Loucy (cell line): ENCODE measurements at regions not wholly inside any gene's neighbourhood (a gene's known extent, or its start where the extent isn't known, plus 50 kb on each side); places are given as distances from the start of the nearest gene placed in this dataset.

Experiments used
- H2AFZ ChIP-seq: fragments of 200-600 bp; sonication (generic); 2 replicates; pipeline ENCODE4 v1.6.0; 2016; ENCODE audit warnings: antibody characterized with exemption, mild to moderate bottlenecking, low read length, moderate library complexity
- H3F3A ChIP-seq: fragments of 200-600 bp; 2 replicates; pipeline ENCODE4 v1.6.0; 2016; ENCODE audit warnings: antibody characterized with exemption, low read depth, mild to moderate bottlenecking
- H3K27me3 ChIP-seq: fragments of 200-600 bp; sonication (generic); 2 replicates; pipeline ENCODE4 v1.6.1; 2014; ENCODE audit warnings: low read length, mild to moderate bottlenecking; ENCODE audit not compliant: insufficient read depth, poor library complexity, severe bottlenecking
- H3K36me3 ChIP-seq: fragments of 200-600 bp; sonication (generic); 2 replicates; pipeline ENCODE4 v1.6.1; 2016; ENCODE audit warnings: low read length; ENCODE audit not compliant: insufficient read depth
- H3K4me1 ChIP-seq: fragments of 200-600 bp; sonication (generic); 2 replicates; pipeline ENCODE4 v1.5.1; 2014; ENCODE audit warnings: low read length, mild to moderate bottlenecking; ENCODE audit not compliant: insufficient read depth, poor library complexity, severe bottlenecking
- H3K4me2 ChIP-seq: fragments of 200-600 bp; sonication (generic); 2 replicates; pipeline ENCODE4 v1.6.0; 2014; ENCODE audit warnings: antibody characterized with exemption, low read length, low read depth, mild to moderate bottlenecking; ENCODE audit not compliant: poor library complexity, severe bottlenecking
- H3K4me3 ChIP-seq: fragments of 200-600 bp; sonication (generic); 2 replicates; pipeline ENCODE4 v1.5.1; 2014; ENCODE audit warnings: low read length, mild to moderate bottlenecking, mixed read lengths; ENCODE audit not compliant: poor library complexity, severe bottlenecking
- H3K79me2 ChIP-seq: fragments of 200-600 bp; sonication (generic); 2 replicates; pipeline ENCODE4 v1.6.1; 2014; ENCODE audit warnings: low read length; ENCODE audit not compliant: insufficient read depth
- H3K9ac ChIP-seq: fragments of 200-600 bp; sonication (generic); 2 replicates; pipeline ENCODE4 v1.6.0; 2014; ENCODE audit warnings: mild to moderate bottlenecking, low read depth, low read length, moderate library complexity; ENCODE audit not compliant: poor library complexity, severe bottlenecking
- H3K9me2 ChIP-seq: fragments of 200-600 bp; sonication (generic); replicated peaks from 2 replicates; pipeline ENCODE4 v1.6.1; 2016; ENCODE audit warnings: low read depth, low read length, mixed read lengths
- H3K9me3 ChIP-seq: fragments of 200-600 bp; sonication (generic); 2 replicates; pipeline ENCODE4 v1.6.1; 2014; ENCODE audit warnings: mild to moderate bottlenecking, antibody characterized with exemption, low read length, low read depth; ENCODE audit not compliant: insufficient read depth
- H4K20me1 ChIP-seq: fragments of 200-600 bp; sonication (generic); 2 replicates; pipeline ENCODE4 v1.6.0; 2014; ENCODE audit warnings: antibody characterized with exemption, low read length, mild to moderate bottlenecking; ENCODE audit not compliant: insufficient read depth, poor library complexity, severe bottlenecking
- CTCF ChIP-seq: fragments of 200-600 bp; sonication (generic); conservative IDR thresholded peaks from 2 replicates; pipeline ENCODE4 v1.5.1; 2014; ENCODE audit warnings: mild to moderate bottlenecking, antibody characterized with exemption, low read length
- EZH2phosphoT487 ChIP-seq: fragments of 200-600 bp; IDR thresholded peaks from 2 replicates; pipeline ENCODE4 v1.6.1; 2018; ENCODE audit warnings: antibody characterized with exemption, mild to moderate bottlenecking, moderate library complexity, borderline replicate concordance

GRCh38 chr3:148204131-148204530 is 493.6 kb upstream of the AGTR1 start:
- Histone ChIP-seq H3K27me3 (no peaks in the 10 kb centered on the region), H3K4me2 (no peak overlapping the region), H3K36me3 (no peaks in the 10 kb centered on the region), H3K9me2 (no peaks in the 10 kb centered on the region), H3K9me3 (no peaks in the 10 kb centered on the region), H3K9ac (no peak overlapping the region), H4K20me1 (no peaks in the 10 kb centered on the region), H3K4me3 (no peak overlapping the region), H3K79me2 (no peaks in the 10 kb centered on the region), H3F3A (no peaks in the 10 kb centered on the region), H3K4me1 (no peaks in the 10 kb centered on the region), H2AFZ (no peak overlapping the region)
- TF ChIP-seq CTCF (no peak), EZH2phosphoT487 (no peak)

- H3K9ac ChIP-seq, result no peak overlapping the region
- no peaks in the 10 kb centered on the region for H3K79me2 ChIP-seq
- no peaks in the 10 kb centered on the region for H3K9me2 ChIP-seq
- no peak overlapping the region for H3K4me3 ChIP-seq
- no peak overlapping the region for H2AFZ ChIP-seq
- no peaks in the 10 kb centered on the region for H3K4me1 ChIP-seq
- H3K36me3 ChIP-seq, result no peaks in the 10 kb centered on the region
- no peak overlapping the region for H3K4me2 ChIP-seq
- H3K9me3 ChIP-seq, result no peaks in the 10 kb centered on the region
- no peaks in the 10 kb centered on the region for H3F3A ChIP-seq
- no peak for TF ChIP-seq CTCF
- TF ChIP-seq EZH2phosphoT487, result no peak
- H3K27me3 ChIP-seq, result no peaks in the 10 kb centered on the region
- H4K20me1 ChIP-seq, result no peaks in the 10 kb centered on the region
Observed at GRCh38 chr3:148205977-148206376, 491.7 kb upstream of the AGTR1 start.

GRCh38 chr3:148206446-148206845 is 491.3 kb upstream of the AGTR1 start:
- H3K4me3 ChIP-seq, result no peak overlapping the region
- no peaks in the 10 kb centered on the region for H3K4me1 ChIP-seq
- no peaks in the 10 kb centered on the region for H3K27me3 ChIP-seq
- H3K9me2 ChIP-seq, result no peaks in the 10 kb centered on the region
- H3K36me3 ChIP-seq, result no peaks in the 10 kb centered on the region
- no peaks in the 10 kb centered on the region for H3K79me2 ChIP-seq
- H3K9me3 ChIP-seq, result no peaks in the 10 kb centered on the region
- no peak overlapping the region for H2AFZ ChIP-seq
- no peaks in the 10 kb centered on the region for H3F3A ChIP-seq
- H4K20me1 ChIP-seq, result no peaks in the 10 kb centered on the region
- no peak overlapping the region for H3K4me2 ChIP-seq
- TF ChIP-seq EZH2phosphoT487, result no peak
- H3K9ac ChIP-seq, result no peak overlapping the region

GRCh38 chr3:148208975-148209374 is 488.7 kb upstream of the AGTR1 start:
- Histone ChIP-seq H3K27me3 (no peaks in the 10 kb centered on the region), H3F3A (no peaks in the 10 kb centered on the region), H3K9ac (no peak overlapping the region), H3K79me2 (no peaks in the 10 kb centered on the region), H3K4me2 (no peak overlapping the region), H4K20me1 (no peaks in the 10 kb centered on the region), H3K36me3 (no peaks in the 10 kb centered on the region), H3K9me2 (no peaks in the 10 kb centered on the region), H2AFZ (no peak overlapping the region), H3K4me1 (no peaks in the 10 kb centered on the region), H3K4me3 (no peak overlapping the region), H3K9me3 (no peaks in the 10 kb centered on the region)
- TF ChIP-seq EZH2phosphoT487 (no peak), CTCF (no peak)
